HEK293 (cell line): ENCODE measurements at regions not wholly inside any gene's neighbourhood (a gene's known extent, or its start where the extent isn't known, plus 50 kb on each side); places are given as distances from the start of the nearest gene placed in this dataset.

ENCODE experiments used
- CTCF ChIA-PET: fragments of 350-600 bp; formaldehyde crosslinking; extraction: SDS; loops from one replicate; lab custom pipeline; 2021; ENCODE audit warnings: antibody characterized with exemption; lab: Yijun Ruan, JAX
- POLR2A ChIA-PET: fragments of 300-600 bp; formaldehyde crosslinking; extraction: SDS; loops from one replicate; lab custom pipeline; 2020; ENCODE audit warnings: antibody characterized with exemption, inconsistent platforms; lab: Yijun Ruan, JAX
- H3K27ac ChIP-seq: fragments of 200-500 bp; sonication (Bioruptor generic); 2 replicates; pipeline ENCODE4 v1.5.1; 2014; ENCODE audit warnings: low read depth, low read length, control low read depth, inconsistent platforms; ENCODE audit errors: extremely low read depth
- H3K36me3 ChIP-seq, 2 experiments: fragments of 200-500 bp in 1 of 2; sonication (Bioruptor generic) in 1 of 2; 1 replicate in 1 of 2; 2 replicates in 1 of 2; pipeline ENCODE4 v1.5.1; 2014 to 2017; ENCODE audit warnings: inconsistent platforms in 2 of 2, low read length in 2 of 2; ENCODE audit not compliant: control insufficient read depth in 2 of 2, insufficient read depth in 1 of 2
- H3K4me1 ChIP-seq: fragments of 200-500 bp; sonication (Bioruptor generic); 2 replicates; pipeline ENCODE4 v1.5.1; 2014; ENCODE audit warnings: mild to moderate bottlenecking, low read length, inconsistent platforms; ENCODE audit not compliant: control insufficient read depth, insufficient read depth
- H3K4me3 ChIP-seq: 2 replicates; pipeline ENCODE4 v1.5.1; 2011; ENCODE audit warnings: low read depth, mild to moderate bottlenecking, control low read depth, low read length, moderate library complexity
- H3K9me3 ChIP-seq: fragments of 200-500 bp; sonication (Bioruptor generic); 2 replicates; pipeline ENCODE4 v1.5.1; 2014; ENCODE audit warnings: low read depth, low read length, inconsistent platforms; ENCODE audit not compliant: control insufficient read depth, insufficient read depth
- GFI1B ChIP-seq: fragments of 450-650 bp; formaldehyde crosslinking; IDR thresholded peaks from 2 replicates; pipeline ENCODE4 v1.5.1; 2016; ENCODE audit warnings: missing biosample characterization, missing genetic modification characterization
- IKZF3 ChIP-seq: fragments of 450-650 bp; IDR thresholded peaks from 2 replicates; pipeline ENCODE4 v1.5.0; 2018; ENCODE audit warnings: missing biosample characterization, mild to moderate bottlenecking, missing genetic modification characterization, moderate library complexity
- TCF7L2 ChIP-seq: IDR thresholded peaks from 2 replicates; pipeline ENCODE4 v1.6.1; 2011; ENCODE audit warnings: low read depth, mild to moderate bottlenecking, inconsistent platforms, low read length, moderate library complexity, borderline replicate concordance
- ZFHX2 ChIP-seq: fragments of 450-650 bp; formaldehyde crosslinking; conservative IDR thresholded peaks from 2 replicates; pipeline ENCODE4 v1.5.1; 2016; ENCODE audit warnings: missing biosample characterization, missing genetic modification characterization
- ZFP41 ChIP-seq: fragments of 450-650 bp; formaldehyde crosslinking; IDR thresholded peaks from 2 replicates; pipeline ENCODE4 v1.5.1; 2016; ENCODE audit warnings: missing biosample characterization, missing genetic modification characterization, borderline replicate concordance
- ZNF146 ChIP-seq: fragments of 450-650 bp; formaldehyde crosslinking; IDR thresholded peaks from 2 replicates; pipeline ENCODE4 v1.5.1; 2016; ENCODE audit warnings: missing biosample characterization, missing genetic modification characterization
- ZNF37A ChIP-seq: fragments of 450-650 bp; IDR thresholded peaks from 2 replicates; pipeline ENCODE4 v1.5.1; 2018; ENCODE audit warnings: missing biosample characterization, missing genetic modification characterization
- ZNF510 ChIP-seq: fragments of 450-650 bp; formaldehyde crosslinking; IDR thresholded peaks from 2 replicates; pipeline ENCODE4 v1.5.1; 2018; ENCODE audit warnings: mild to moderate bottlenecking, missing genetic modification characterization, missing biosample characterization; ENCODE audit not compliant: insufficient replicate concordance
- ZNF548 ChIP-seq: fragments of 450-650 bp; formaldehyde crosslinking; IDR thresholded peaks from 2 replicates; pipeline ENCODE4 v1.5.1; 2016; ENCODE audit warnings: missing biosample characterization, missing genetic modification characterization
- ZNF560 ChIP-seq: fragments of 450-650 bp; formaldehyde crosslinking; IDR thresholded peaks from 2 replicates; pipeline ENCODE4 v1.5.1; 2017; ENCODE audit warnings: missing biosample characterization, missing genetic modification characterization, borderline replicate concordance
- ZNF571 ChIP-seq: fragments of 450-650 bp; formaldehyde crosslinking; IDR thresholded peaks from 2 replicates; pipeline ENCODE4 v1.5.0; 2017; ENCODE audit warnings: missing biosample characterization, missing genetic modification characterization
- ZNF707 ChIP-seq: fragments of 450-650 bp; formaldehyde crosslinking; IDR thresholded peaks from 2 replicates; pipeline ENCODE4 v1.5.1; 2016; ENCODE audit warnings: missing biosample characterization, missing genetic modification characterization
- TF ChIP-seq, protein P1 (sequence below): fragments of 450-650 bp; formaldehyde crosslinking; IDR thresholded peaks from 2 replicates; pipeline ENCODE4 v1.5.1; 2016; ENCODE audit warnings: missing biosample characterization, missing genetic modification characterization, borderline replicate concordance
- TF ChIP-seq, protein P2 (sequence below): fragments of 450-650 bp; formaldehyde crosslinking; IDR thresholded peaks from 2 replicates; pipeline ENCODE4 v1.5.1; 2016; ENCODE audit warnings: missing biosample characterization, missing genetic modification characterization, low read depth
- TF ChIP-seq, protein P3 (sequence below): fragments of 450-650 bp; formaldehyde crosslinking; conservative IDR thresholded peaks from 2 replicates; pipeline ENCODE4 v1.5.1; 2016; ENCODE audit warnings: low read depth, missing biosample characterization, missing genetic modification characterization

DNA sequence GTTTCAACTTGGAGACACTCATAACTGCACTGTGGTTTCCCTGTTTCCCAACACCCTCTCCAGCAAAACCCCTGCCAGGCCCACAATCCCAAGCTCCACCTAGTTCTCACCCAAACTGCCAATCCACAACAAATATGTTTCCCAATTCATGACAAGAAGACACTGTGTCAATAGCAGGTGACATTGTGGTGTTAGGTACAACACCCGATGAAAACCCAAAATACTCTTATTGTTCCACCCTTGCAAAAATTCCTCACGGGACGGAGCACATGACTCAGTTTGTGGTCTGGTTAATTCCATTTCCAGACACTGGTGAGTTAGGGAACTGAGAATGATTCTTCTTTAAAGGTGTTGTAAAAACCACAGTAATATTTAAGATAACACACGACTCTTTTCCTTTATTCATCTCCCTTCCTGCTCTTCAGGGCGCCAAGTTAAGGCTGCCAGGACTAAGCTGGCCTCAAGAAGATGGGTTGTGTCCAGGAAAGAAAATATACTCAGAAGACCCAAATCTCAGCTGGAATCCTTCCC lies 735.5 kb downstream of the MED13L start:
- POLR2A ChIA-PET = no interaction called here
- CTCF ChIA-PET = no interaction called here
- H3K4me1 ChIP-seq = no peaks in the 10 kb centered on the region
- H3K9me3 ChIP-seq = no peaks in the 10 kb centered on the region
- no peaks in the 10 kb centered on the region for H3K36me3 ChIP-seq
- no peak overlapping the region for H3K27ac ChIP-seq
- no peak overlapping the region for H3K4me3 ChIP-seq
- TF ChIP-seq ZNF510 (no peak), ZNF571 (tag by site-specific recombination) (no peak), GFI1B (no peak), ZFHX2 (tag by site-specific recombination) (no peak), ZNF37A (tag by site-specific recombination) (no peak), ZNF548 (tag by site-specific recombination) (no peak), TCF7L2 (no peak), ZFP41 (tag by site-specific recombination) (no peak), IKZF3 (no peak)
- TF ChIP-seq, protein P1, sequence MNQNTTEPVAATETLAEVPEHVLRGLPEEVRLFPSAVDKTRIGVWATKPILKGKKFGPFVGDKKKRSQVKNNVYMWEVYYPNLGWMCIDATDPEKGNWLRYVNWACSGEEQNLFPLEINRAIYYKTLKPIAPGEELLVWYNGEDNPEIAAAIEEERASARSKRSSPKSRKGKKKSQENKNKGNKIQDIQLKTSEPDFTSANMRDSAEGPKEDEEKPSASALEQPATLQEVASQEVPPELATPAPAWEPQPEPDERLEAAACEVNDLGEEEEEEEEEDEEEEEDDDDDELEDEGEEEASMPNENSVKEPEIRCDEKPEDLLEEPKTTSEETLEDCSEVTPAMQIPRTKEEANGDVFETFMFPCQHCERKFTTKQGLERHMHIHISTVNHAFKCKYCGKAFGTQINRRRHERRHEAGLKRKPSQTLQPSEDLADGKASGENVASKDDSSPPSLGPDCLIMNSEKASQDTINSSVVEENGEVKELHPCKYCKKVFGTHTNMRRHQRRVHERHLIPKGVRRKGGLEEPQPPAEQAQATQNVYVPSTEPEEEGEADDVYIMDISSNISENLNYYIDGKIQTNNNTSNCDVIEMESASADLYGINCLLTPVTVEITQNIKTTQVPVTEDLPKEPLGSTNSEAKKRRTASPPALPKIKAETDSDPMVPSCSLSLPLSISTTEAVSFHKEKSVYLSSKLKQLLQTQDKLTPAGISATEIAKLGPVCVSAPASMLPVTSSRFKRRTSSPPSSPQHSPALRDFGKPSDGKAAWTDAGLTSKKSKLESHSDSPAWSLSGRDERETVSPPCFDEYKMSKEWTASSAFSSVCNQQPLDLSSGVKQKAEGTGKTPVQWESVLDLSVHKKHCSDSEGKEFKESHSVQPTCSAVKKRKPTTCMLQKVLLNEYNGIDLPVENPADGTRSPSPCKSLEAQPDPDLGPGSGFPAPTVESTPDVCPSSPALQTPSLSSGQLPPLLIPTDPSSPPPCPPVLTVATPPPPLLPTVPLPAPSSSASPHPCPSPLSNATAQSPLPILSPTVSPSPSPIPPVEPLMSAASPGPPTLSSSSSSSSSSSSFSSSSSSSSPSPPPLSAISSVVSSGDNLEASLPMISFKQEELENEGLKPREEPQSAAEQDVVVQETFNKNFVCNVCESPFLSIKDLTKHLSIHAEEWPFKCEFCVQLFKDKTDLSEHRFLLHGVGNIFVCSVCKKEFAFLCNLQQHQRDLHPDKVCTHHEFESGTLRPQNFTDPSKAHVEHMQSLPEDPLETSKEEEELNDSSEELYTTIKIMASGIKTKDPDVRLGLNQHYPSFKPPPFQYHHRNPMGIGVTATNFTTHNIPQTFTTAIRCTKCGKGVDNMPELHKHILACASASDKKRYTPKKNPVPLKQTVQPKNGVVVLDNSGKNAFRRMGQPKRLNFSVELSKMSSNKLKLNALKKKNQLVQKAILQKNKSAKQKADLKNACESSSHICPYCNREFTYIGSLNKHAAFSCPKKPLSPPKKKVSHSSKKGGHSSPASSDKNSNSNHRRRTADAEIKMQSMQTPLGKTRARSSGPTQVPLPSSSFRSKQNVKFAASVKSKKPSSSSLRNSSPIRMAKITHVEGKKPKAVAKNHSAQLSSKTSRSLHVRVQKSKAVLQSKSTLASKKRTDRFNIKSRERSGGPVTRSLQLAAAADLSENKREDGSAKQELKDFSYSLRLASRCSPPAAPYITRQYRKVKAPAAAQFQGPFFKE (tag by site-specific recombination) = no peak
- TF ChIP-seq, protein P2, sequence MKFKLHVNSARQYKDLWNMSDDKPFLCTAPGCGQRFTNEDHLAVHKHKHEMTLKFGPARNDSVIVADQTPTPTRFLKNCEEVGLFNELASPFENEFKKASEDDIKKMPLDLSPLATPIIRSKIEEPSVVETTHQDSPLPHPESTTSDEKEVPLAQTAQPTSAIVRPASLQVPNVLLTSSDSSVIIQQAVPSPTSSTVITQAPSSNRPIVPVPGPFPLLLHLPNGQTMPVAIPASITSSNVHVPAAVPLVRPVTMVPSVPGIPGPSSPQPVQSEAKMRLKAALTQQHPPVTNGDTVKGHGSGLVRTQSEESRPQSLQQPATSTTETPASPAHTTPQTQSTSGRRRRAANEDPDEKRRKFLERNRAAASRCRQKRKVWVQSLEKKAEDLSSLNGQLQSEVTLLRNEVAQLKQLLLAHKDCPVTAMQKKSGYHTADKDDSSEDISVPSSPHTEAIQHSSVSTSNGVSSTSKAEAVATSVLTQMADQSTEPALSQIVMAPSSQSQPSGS = no peak
- TF ChIP-seq, protein P3, sequence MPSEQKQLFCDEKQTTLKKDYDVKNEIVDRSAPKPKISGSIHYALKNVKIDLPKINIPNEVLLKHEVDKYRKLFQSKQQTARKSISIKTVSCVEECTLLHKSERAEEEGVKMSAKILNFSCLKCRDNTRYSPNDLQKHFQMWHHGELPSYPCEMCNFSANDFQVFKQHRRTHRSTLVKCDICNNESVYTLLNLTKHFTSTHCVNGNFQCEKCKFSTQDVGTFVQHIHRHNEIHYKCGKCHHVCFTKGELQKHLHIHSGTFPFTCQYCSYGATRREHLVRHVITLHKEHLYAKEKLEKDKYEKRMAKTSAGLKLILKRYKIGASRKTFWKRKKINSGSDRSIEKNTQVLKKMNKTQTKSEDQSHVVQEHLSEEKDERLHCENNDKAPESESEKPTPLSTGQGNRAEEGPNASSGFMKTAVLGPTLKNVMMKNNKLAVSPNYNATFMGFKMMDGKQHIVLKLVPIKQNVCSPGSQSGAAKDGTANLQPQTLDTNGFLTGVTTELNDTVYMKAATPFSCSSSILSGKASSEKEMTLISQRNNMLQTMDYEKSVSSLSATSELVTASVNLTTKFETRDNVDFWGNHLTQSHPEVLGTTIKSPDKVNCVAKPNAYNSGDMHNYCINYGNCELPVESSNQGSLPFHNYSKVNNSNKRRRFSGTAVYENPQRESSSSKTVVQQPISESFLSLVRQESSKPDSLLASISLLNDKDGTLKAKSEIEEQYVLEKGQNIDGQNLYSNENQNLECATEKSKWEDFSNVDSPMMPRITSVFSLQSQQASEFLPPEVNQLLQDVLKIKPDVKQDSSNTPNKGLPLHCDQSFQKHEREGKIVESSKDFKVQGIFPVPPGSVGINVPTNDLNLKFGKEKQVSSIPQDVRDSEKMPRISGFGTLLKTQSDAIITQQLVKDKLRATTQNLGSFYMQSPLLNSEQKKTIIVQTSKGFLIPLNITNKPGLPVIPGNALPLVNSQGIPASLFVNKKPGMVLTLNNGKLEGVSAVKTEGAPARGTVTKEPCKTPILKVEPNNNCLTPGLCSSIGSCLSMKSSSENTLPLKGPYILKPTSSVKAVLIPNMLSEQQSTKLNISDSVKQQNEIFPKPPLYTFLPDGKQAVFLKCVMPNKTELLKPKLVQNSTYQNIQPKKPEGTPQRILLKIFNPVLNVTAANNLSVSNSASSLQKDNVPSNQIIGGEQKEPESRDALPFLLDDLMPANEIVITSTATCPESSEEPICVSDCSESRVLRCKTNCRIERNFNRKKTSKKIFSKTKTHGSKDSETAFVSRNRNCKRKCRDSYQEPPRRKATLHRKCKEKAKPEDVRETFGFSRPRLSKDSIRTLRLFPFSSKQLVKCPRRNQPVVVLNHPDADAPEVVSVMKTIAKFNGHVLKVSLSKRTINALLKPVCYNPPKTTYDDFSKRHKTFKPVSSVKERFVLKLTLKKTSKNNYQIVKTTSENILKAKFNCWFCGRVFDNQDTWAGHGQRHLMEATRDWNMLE = no peak

DNA sequence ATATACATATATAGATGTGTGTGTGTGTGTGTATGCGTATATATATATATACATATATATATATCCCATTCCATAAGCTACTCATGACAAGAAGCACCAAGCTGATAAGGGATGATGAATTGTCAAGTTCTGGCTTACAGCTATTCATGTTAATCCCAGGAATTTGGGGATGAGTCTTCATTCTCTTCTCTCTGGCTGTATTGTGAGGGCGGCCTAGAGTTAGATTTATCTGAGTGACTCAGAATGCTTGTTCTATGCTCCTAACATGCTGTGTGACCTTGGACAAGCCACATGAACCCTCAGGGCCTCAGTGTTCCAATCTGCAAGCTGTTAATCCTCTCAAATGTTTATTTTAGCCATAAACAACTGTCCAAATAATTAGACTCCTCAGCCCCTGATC lies 749.0 kb downstream of the MED13L start:
- no peak overlapping the region for H3K4me3 ChIP-seq
- no peaks in the 10 kb centered on the region for H3K9me3 ChIP-seq
- no peaks in the 10 kb centered on the region for H3K4me1 ChIP-seq
- ChIA-PET CTCF (interaction anchor here (0.7 kb wide), 1 partner anchor 110 kb away, joined by 3 read pairs; no protein-coding TSS in a partner anchor), POLR2A (no interaction called here)
- H3K27ac ChIP-seq = no peak overlapping the region
- H3K36me3 ChIP-seq = no peaks in the 10 kb centered on the region
- TF ChIP-seq, protein P1 (tag by site-specific recombination) = no peak
- TF ChIP-seq ZNF146 (no peak), ZNF707 (tag by site-specific recombination) (no peak), ZNF560 (no peak)
